ENCODE measurements at regions not wholly inside any gene's neighbourhood (a gene's known extent, or its start where the extent isn't known, plus 50 kb on each side); places are given as distances from the start of the nearest gene placed in this dataset.

GRCh38 chr3:187942658-187943241 lies 197.5 kb upstream of the BCL6 start:
- H3K27me3 Mint-ChIP-seq = peaks cover 17% of the 10 kb centered on the region
- no peak overlapping the region for H3K4me3 Mint-ChIP-seq
- peaks cover 8% of the 10 kb centered on the region for H3K4me1 Mint-ChIP-seq
- intact Hi-C loops (cut with micrococcal nuclease) = no loop called here
- H3K9me3 Mint-ChIP-seq = no peaks in the 10 kb centered on the region
- H3K27ac Mint-ChIP-seq = no peak overlapping the region
- DNase-seq = no peak
- no peaks in the 10 kb centered on the region for H3K36me3 Mint-ChIP-seq (ENCODE audit: low read depth)

GRCh38 chr3:187943677-187944389 lies 198.6 kb upstream of the BCL6 start:
- H3K4me3 Mint-ChIP-seq = no peak overlapping the region

GRCh38 chr3:187944390-187945179 lies 199.3 kb upstream of the BCL6 start:
- no peak overlapping the region for H3K27ac Mint-ChIP-seq

More at GRCh38 chr3:187943677-187944389, 198.6 kb upstream of the BCL6 start:
- H3K36me3 Mint-ChIP-seq (ENCODE audit: low read depth) = no peaks in the 10 kb centered on the region
- H3K27ac Mint-ChIP-seq = no peak overlapping the region
- no peaks in the 10 kb centered on the region for H3K9me3 Mint-ChIP-seq
- DNase-seq = no peak
- peaks cover 12% of the 10 kb centered on the region for H3K27me3 Mint-ChIP-seq
- intact Hi-C loops (cut with micrococcal nuclease) = no loop called here
- H3K4me1 Mint-ChIP-seq = peaks cover 5% of the 10 kb centered on the region

GRCh38 chr3:187945374-187945773 lies 200.1 kb upstream of the BCL6 start:
- intact Hi-C loops (cut with micrococcal nuclease) = no loop called here
- DNase-seq = no peak
- H3K9me3 Mint-ChIP-seq = no peaks in the 10 kb centered on the region
- H3K27ac Mint-ChIP-seq = no peak overlapping the region
- H3K4me1 Mint-ChIP-seq = peaks cover 5% of the 10 kb centered on the region
- H3K27me3 Mint-ChIP-seq = peaks cover 7% of the 10 kb centered on the region
- no peaks in the 10 kb centered on the region for H3K36me3 Mint-ChIP-seq (ENCODE audit: low read depth)
- H3K4me3 Mint-ChIP-seq = no peak overlapping the region

More at GRCh38 chr3:187944390-187945179, 199.3 kb upstream of the BCL6 start:
- H3K4me3 Mint-ChIP-seq = no peak overlapping the region
- peaks cover 5% of the 10 kb centered on the region for H3K4me1 Mint-ChIP-seq
- no peaks in the 10 kb centered on the region for H3K9me3 Mint-ChIP-seq
- peaks cover 7% of the 10 kb centered on the region for H3K27me3 Mint-ChIP-seq
- no peaks in the 10 kb centered on the region for H3K36me3 Mint-ChIP-seq (ENCODE audit: low read depth)
- intact Hi-C loops (cut with micrococcal nuclease) = no loop called here
- DNase-seq = peak; percentile 62

GRCh38 chr3:187946163-187946691 lies 201.0 kb upstream of the BCL6 start:
- no peak overlapping the region for H3K4me3 Mint-ChIP-seq
- peaks cover 5% of the 10 kb centered on the region for H3K4me1 Mint-ChIP-seq
- no peaks in the 10 kb centered on the region for H3K36me3 Mint-ChIP-seq (ENCODE audit: low read depth)
- H3K9me3 Mint-ChIP-seq = no peaks in the 10 kb centered on the region
- no peak for DNase-seq
- peaks cover 3% of the 10 kb centered on the region for H3K27me3 Mint-ChIP-seq
- H3K27ac Mint-ChIP-seq = no peak overlapping the region
- intact Hi-C loops (cut with micrococcal nuclease) = no loop called here

GRCh38 chr3:187946981-187947380 lies 201.7 kb upstream of the BCL6 start:
- intact Hi-C loops (cut with micrococcal nuclease) = no loop called here
- peaks cover 13% of the 10 kb centered on the region for H3K4me1 Mint-ChIP-seq
- H3K4me3 Mint-ChIP-seq = no peak overlapping the region
- H3K9me3 Mint-ChIP-seq = no peaks in the 10 kb centered on the region
- H3K36me3 Mint-ChIP-seq (ENCODE audit: low read depth) = no peaks in the 10 kb centered on the region
- no peak for DNase-seq
- peaks cover 3% of the 10 kb centered on the region for H3K27me3 Mint-ChIP-seq
- no peak overlapping the region for H3K27ac Mint-ChIP-seq

GRCh38 chr3:187947927-187948682 lies 202.8 kb upstream of the BCL6 start:
- H3K4me1 Mint-ChIP-seq = peaks cover 18% of the 10 kb centered on the region
- no peak for DNase-seq
- H3K36me3 Mint-ChIP-seq (ENCODE audit: low read depth) = no peaks in the 10 kb centered on the region
- no peaks in the 10 kb centered on the region for H3K9me3 Mint-ChIP-seq
- intact Hi-C loops (cut with micrococcal nuclease) = no loop called here
- no peak overlapping the region for H3K27ac Mint-ChIP-seq
- peaks cover 3% of the 10 kb centered on the region for H3K27me3 Mint-ChIP-seq
- H3K4me3 Mint-ChIP-seq = no peak overlapping the region

GRCh38 chr3:187949093-187949820 lies 204.0 kb upstream of the BCL6 start:
- intact Hi-C loops (cut with micrococcal nuclease) = no loop called here

GRCh38 chr3:187950671-187951070 lies 203.3 kb upstream of the LPP start:
- intact Hi-C loops (cut with micrococcal nuclease) = no loop called here
- Mint-ChIP-seq H3K4me1 (peaks cover 35% of the 10 kb centered on the region), H3K27me3 (peaks cover 3% of the 10 kb centered on the region), H3K27ac (no peak overlapping the region), H3K9me3 (peaks cover 4% of the 10 kb centered on the region), H3K36me3 (ENCODE audit: low read depth) (peaks cover 2% of the 10 kb centered on the region), H3K4me3 (no peak overlapping the region)
- no peak for DNase-seq

More at GRCh38 chr3:187949093-187949820, 204.0 kb upstream of the BCL6 start:
- no peak overlapping the region for H3K27ac Mint-ChIP-seq
- no peak overlapping the region for H3K4me3 Mint-ChIP-seq
- peaks cover 4% of the 10 kb centered on the region for H3K9me3 Mint-ChIP-seq
- H3K36me3 Mint-ChIP-seq (ENCODE audit: low read depth) = no peaks in the 10 kb centered on the region
- H3K27me3 Mint-ChIP-seq = peaks cover 3% of the 10 kb centered on the region
- H3K4me1 Mint-ChIP-seq = peaks cover 26% of the 10 kb centered on the region
- DNase-seq = no peak

GRCh38 chr3:187951452-187952190 lies 202.3 kb upstream of the LPP start:
- no peaks in the 10 kb centered on the region for H3K27me3 Mint-ChIP-seq
- peaks cover 2% of the 10 kb centered on the region for H3K36me3 Mint-ChIP-seq (ENCODE audit: low read depth)
- H3K4me1 Mint-ChIP-seq = peaks cover 40% of the 10 kb centered on the region
- peak overlapping the region; percentile 14 for H3K27ac Mint-ChIP-seq
- intact Hi-C loops (cut with micrococcal nuclease) = no loop called here
- no peak for DNase-seq
- peaks cover 9% of the 10 kb centered on the region for H3K9me3 Mint-ChIP-seq
- no peak overlapping the region for H3K4me3 Mint-ChIP-seq

- Mint-ChIP-seq H3K27ac (no peak overlapping the region), H3K27me3 (no peaks in the 10 kb centered on the region), H3K4me3 (no peak overlapping the region), H3K4me1 (peaks cover 47% of the 10 kb centered on the region), H3K36me3 (ENCODE audit: low read depth) (peaks cover 2% of the 10 kb centered on the region), H3K9me3 (peaks cover 9% of the 10 kb centered on the region)
- intact Hi-C loops (cut with micrococcal nuclease) = no loop called here
- DNase-seq = no peak
Observed at GRCh38 chr3:187952849-187953248, 201.1 kb upstream of the LPP start.

- no peak for DNase-seq
- intact Hi-C loops (cut with micrococcal nuclease) = no loop called here
- Mint-ChIP-seq H3K27ac (no peak overlapping the region), H3K4me1 (peaks cover 57% of the 10 kb centered on the region), H3K4me3 (no peak overlapping the region), H3K27me3 (no peaks in the 10 kb centered on the region), H3K9me3 (peaks cover 9% of the 10 kb centered on the region), H3K36me3 (ENCODE audit: low read depth) (peaks cover 2% of the 10 kb centered on the region)
Observed at GRCh38 chr3:187954516-187954872, 199.5 kb upstream of the LPP start.

All from activated CD4-positive, alpha-beta T cell treated with anti-CD3 and anti-CD28 coated beads, Interleukin-2, amount 10 ng/mL, durations not matched to agents 24 days and 14 days (primary cell).